H9 (cell line): ENCODE measurements at regions not wholly inside any gene's neighbourhood (a gene's known extent, or its start where the extent isn't known, plus 50 kb on each side); places are given as distances from the start of the nearest gene placed in this dataset.

Experiments used
- DNase-seq: peaks from one replicate; pipeline ENCODE4 v3.0.0-alpha.2; 2017
- H2AFZ ChIP-seq: one replicate; pipeline ENCODE4 v1.6.1; 2013; ENCODE audit warnings: mild to moderate bottlenecking, low read length, control low read depth, moderate library complexity
- H2AK5ac ChIP-seq: 2 replicates; pipeline ENCODE4 v1.6.1; 2013; ENCODE audit warnings: low read length, control low read depth, mixed read lengths; ENCODE audit not compliant: insufficient read length
- H2BK120ac ChIP-seq: one replicate; pipeline ENCODE4 v1.6.1; 2013; ENCODE audit warnings: low read depth, mild to moderate bottlenecking, low read length, control low read depth, inconsistent platforms; ENCODE audit not compliant: poor library complexity, severe bottlenecking
- H2BK12ac ChIP-seq: 2 replicates; pipeline ENCODE4 v1.6.1; 2013; ENCODE audit warnings: low read length, control low read depth, mixed read lengths, low read depth; ENCODE audit not compliant: insufficient read length
- H2BK15ac ChIP-seq: 2 replicates; pipeline ENCODE4 v1.6.1; 2013; ENCODE audit warnings: low read depth, low read length, control low read depth
- H2BK20ac ChIP-seq: one replicate; pipeline ENCODE4 v1.6.1; 2013; ENCODE audit warnings: low read depth, mild to moderate bottlenecking, low read length, control low read depth, inconsistent platforms; ENCODE audit not compliant: poor library complexity, severe bottlenecking
- H2BK5ac ChIP-seq: 2 replicates; pipeline ENCODE4 v1.6.1; 2013; ENCODE audit warnings: low read length, control low read depth, mixed read lengths; ENCODE audit not compliant: insufficient read length
- H3K14ac ChIP-seq: 2 replicates; pipeline ENCODE4 v1.6.1; 2013; ENCODE audit warnings: low read length, control low read depth; ENCODE audit not compliant: insufficient read depth
- H3K18ac ChIP-seq: 2 replicates; pipeline ENCODE4 v1.6.1; 2013; ENCODE audit warnings: low read depth, mild to moderate bottlenecking, mixed read lengths, low read length, control low read depth; ENCODE audit not compliant: insufficient read length
- H3K23ac ChIP-seq: 2 replicates; pipeline ENCODE4 v1.6.1; 2013; ENCODE audit warnings: low read length, control low read depth, mixed read lengths, low read depth; ENCODE audit not compliant: insufficient read length
- H3K23me2 ChIP-seq: 2 replicates; pipeline ENCODE4 v1.6.1; 2013; ENCODE audit warnings: low read depth, mild to moderate bottlenecking, mixed read lengths, low read length, control low read depth; ENCODE audit not compliant: insufficient read length, poor library complexity, severe bottlenecking
- H3K27ac ChIP-seq: 2 replicates; pipeline ENCODE4 v1.5.1; 2013; ENCODE audit warnings: low read length, control low read depth, mixed read lengths, low read depth; ENCODE audit not compliant: insufficient read length
- H3K27me3 ChIP-seq: 2 replicates; pipeline ENCODE4 v1.6.1; 2013; ENCODE audit warnings: low read length, control low read depth, inconsistent platforms; ENCODE audit not compliant: insufficient read depth
- H3K4ac ChIP-seq: 2 replicates; pipeline ENCODE4 v1.6.1; 2013; ENCODE audit warnings: low read depth, mild to moderate bottlenecking, control low read depth, inconsistent platforms, low read length, moderate library complexity
- H3K4me1 ChIP-seq: 2 replicates; pipeline ENCODE4 v1.6.1; 2013; ENCODE audit warnings: low read length, control low read depth, inconsistent platforms; ENCODE audit not compliant: insufficient read depth
- H3K4me2 ChIP-seq: 2 replicates; pipeline ENCODE4 v1.6.1; 2013; ENCODE audit warnings: low read length, control low read depth, mixed read lengths; ENCODE audit not compliant: insufficient read length, insufficient read depth
- H3K56ac ChIP-seq: 2 replicates; pipeline ENCODE4 v1.6.1; 2013; ENCODE audit warnings: low read depth, mild to moderate bottlenecking, mixed read lengths, low read length, control low read depth; ENCODE audit not compliant: insufficient read length
- H3K79me1 ChIP-seq: 2 replicates; pipeline ENCODE4 v1.6.1; 2013; ENCODE audit warnings: low read depth, mild to moderate bottlenecking, moderate library complexity, low read length, control low read depth, inconsistent platforms; ENCODE audit not compliant: insufficient read depth, poor library complexity, severe bottlenecking
- H3K79me2 ChIP-seq: 2 replicates; pipeline ENCODE4 v1.6.1; 2013; ENCODE audit warnings: low read length, control low read depth, inconsistent platforms; ENCODE audit not compliant: insufficient read depth
- H3K9ac ChIP-seq: 2 replicates; pipeline ENCODE4 v1.6.1; 2013; ENCODE audit warnings: low read length, control low read depth, mixed read lengths; ENCODE audit not compliant: insufficient read length; ENCODE audit errors: extremely low read depth
- H3K9me3 ChIP-seq: one replicate; pipeline ENCODE4 v1.6.1; 2013; ENCODE audit warnings: low read depth, low read length, inconsistent platforms; ENCODE audit not compliant: control insufficient read depth
- H3T11ph ChIP-seq: one replicate; pipeline ENCODE4 v1.6.1; 2013; ENCODE audit warnings: mild to moderate bottlenecking, low read length, control low read depth, inconsistent platforms
- H4K20me1 ChIP-seq: one replicate; pipeline ENCODE4 v1.6.1; 2013; ENCODE audit not compliant: control insufficient read depth, insufficient read length, insufficient read depth
- H4K5ac ChIP-seq: 2 replicates; pipeline ENCODE4 v1.6.1; 2013; ENCODE audit warnings: low read depth, mild to moderate bottlenecking, mixed read lengths, low read length, control low read depth; ENCODE audit not compliant: insufficient read length
- H4K8ac ChIP-seq: replicated peaks from 2 replicates; pipeline ENCODE4 v1.6.1; 2013; ENCODE audit warnings: low read length, control low read depth, mixed read lengths, low read depth; ENCODE audit not compliant: insufficient read length
- H4K91ac ChIP-seq: 2 replicates; pipeline ENCODE4 v1.6.1; 2013; ENCODE audit warnings: low read depth, mild to moderate bottlenecking, moderate library complexity, mixed read lengths, low read length, control low read depth; ENCODE audit not compliant: insufficient read length
- H3K27ac Mint-ChIP-seq, 3 experiments: 2 replicates in 2 of 3; 3 replicates in 1 of 3; pipeline ENCODE4 v1.8.0; 2020 to 2021; ENCODE audit warnings: mixed read lengths in 3 of 3, mild to moderate bottlenecking in 1 of 3, moderate library complexity in 1 of 3
- H3K27me3 Mint-ChIP-seq: 2 replicates; pipeline ENCODE4 v1.8.0; 2021; ENCODE audit warnings: low read depth, mild to moderate bottlenecking, moderate library complexity, mixed read lengths
- H3K36me3 Mint-ChIP-seq, 3 experiments: 2 replicates in 2 of 3; 3 replicates in 1 of 3; pipeline ENCODE4 v1.8.0; 2020 to 2021; ENCODE audit warnings: low read depth in 3 of 3, mixed read lengths in 3 of 3; ENCODE audit not compliant: insufficient read depth in 1 of 3
- H3K4me1 Mint-ChIP-seq, 2 experiments: 2 replicates each; pipeline ENCODE4 v1.8.0; 2020; ENCODE audit warnings: mixed read lengths in 2 of 2
- H3K4me3 Mint-ChIP-seq, 2 experiments: 2 replicates in 1 of 2; 3 replicates in 1 of 2; pipeline ENCODE4 v1.8.0; 2020 to 2021; ENCODE audit warnings: mild to moderate bottlenecking in 2 of 2, mixed read lengths in 2 of 2, moderate library complexity in 1 of 2
- H3K9me3 Mint-ChIP-seq, 2 experiments: 2 replicates in 1 of 2; 3 replicates in 1 of 2; pipeline ENCODE4 v1.8.0; 2020; ENCODE audit warnings: mild to moderate bottlenecking in 2 of 2, mixed read lengths in 2 of 2, moderate library complexity in 1 of 2
- WGBS: extraction: QIAGEN DNeasy Blood & Tissue Kit; methylation state at CpG from one replicate; pipeline ENCODE4 v1.1.7; 2013; ENCODE audit warnings: missing lambda C conversion rate, low lambda C conversion rate, mixed read lengths; ENCODE audit not compliant: insufficient read length; ENCODE audit errors: extremely low coverage; 5-methylcytosine and 5-hydroxymethylcytosine counted together
- TF ChIP-seq, protein P1 (sequence below): fragments of 200-600 bp; sonication (generic); conservative IDR thresholded peaks from 3 replicates; pipeline ENCODE4 v1.8.0; 2021; ENCODE audit warnings: antibody characterized with exemption, mild to moderate bottlenecking

DNA sequence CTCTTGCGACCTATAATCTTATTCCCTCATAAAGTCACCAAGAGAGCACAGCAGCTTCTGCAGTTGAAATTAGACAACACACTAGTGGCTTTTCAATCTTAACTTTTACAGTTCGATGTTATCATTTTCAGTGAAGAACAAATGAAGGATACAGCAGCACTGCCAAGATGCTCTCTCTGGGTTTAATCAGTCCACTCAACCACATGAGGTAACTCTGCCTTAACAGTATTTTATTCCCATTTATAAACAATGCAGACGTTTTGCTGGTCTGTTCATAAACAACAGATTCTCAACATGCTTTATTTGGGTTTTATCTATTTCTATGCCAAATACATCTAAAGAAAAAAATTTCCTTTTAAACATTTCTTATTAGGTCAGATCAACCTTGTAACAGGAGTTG, 646.0 kb upstream of the FAM241A start:
- Histone ChIP-seq H4K5ac (no peak overlapping the region), H2BK20ac (no peak overlapping the region), H3K4ac (no peak overlapping the region), H4K8ac (no peak overlapping the region), H3K79me2 (no peaks in the 10 kb centered on the region), H3K4me1 (no peaks in the 10 kb centered on the region), H2AK5ac (no peak overlapping the region), H3K23me2 (no peaks in the 10 kb centered on the region), H3K9ac (no peak overlapping the region), H3K56ac (no peak overlapping the region), H3K27me3 (no peaks in the 10 kb centered on the region), H2BK5ac (no peak overlapping the region), H2AFZ (no peak overlapping the region), H2BK120ac (no peak overlapping the region), H3K9me3 (no peaks in the 10 kb centered on the region), H2BK12ac (no peak overlapping the region), H4K20me1 (no peaks in the 10 kb centered on the region), H3K23ac (no peak overlapping the region), H4K91ac (no peak overlapping the region), H3T11ph (no peak overlapping the region), H3K27ac (no peak overlapping the region), H3K79me1 (no peaks in the 10 kb centered on the region), H3K18ac (no peak overlapping the region), H3K4me2 (no peak overlapping the region), H3K14ac (no peak overlapping the region), H2BK15ac (no peak overlapping the region)
- H3K36me3 Mint-ChIP-seq = no peaks in the 10 kb centered on the region
- no peak for DNase-seq
- no peaks in the 10 kb centered on the region for H3K4me1 Mint-ChIP-seq
- H3K27me3 Mint-ChIP-seq = no peaks in the 10 kb centered on the region
- H3K27ac Mint-ChIP-seq = no peak overlapping the region
- TF ChIP-seq, protein P1, sequence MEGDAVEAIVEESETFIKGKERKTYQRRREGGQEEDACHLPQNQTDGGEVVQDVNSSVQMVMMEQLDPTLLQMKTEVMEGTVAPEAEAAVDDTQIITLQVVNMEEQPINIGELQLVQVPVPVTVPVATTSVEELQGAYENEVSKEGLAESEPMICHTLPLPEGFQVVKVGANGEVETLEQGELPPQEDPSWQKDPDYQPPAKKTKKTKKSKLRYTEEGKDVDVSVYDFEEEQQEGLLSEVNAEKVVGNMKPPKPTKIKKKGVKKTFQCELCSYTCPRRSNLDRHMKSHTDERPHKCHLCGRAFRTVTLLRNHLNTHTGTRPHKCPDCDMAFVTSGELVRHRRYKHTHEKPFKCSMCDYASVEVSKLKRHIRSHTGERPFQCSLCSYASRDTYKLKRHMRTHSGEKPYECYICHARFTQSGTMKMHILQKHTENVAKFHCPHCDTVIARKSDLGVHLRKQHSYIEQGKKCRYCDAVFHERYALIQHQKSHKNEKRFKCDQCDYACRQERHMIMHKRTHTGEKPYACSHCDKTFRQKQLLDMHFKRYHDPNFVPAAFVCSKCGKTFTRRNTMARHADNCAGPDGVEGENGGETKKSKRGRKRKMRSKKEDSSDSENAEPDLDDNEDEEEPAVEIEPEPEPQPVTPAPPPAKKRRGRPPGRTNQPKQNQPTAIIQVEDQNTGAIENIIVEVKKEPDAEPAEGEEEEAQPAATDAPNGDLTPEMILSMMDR = no peak
- no CpG with 5 or more reads among the region's 3 CpGs for WGBS
- H3K4me3 Mint-ChIP-seq = no peak overlapping the region
- no peaks in the 10 kb centered on the region for H3K9me3 Mint-ChIP-seq
